ENCODE measurements at regions not wholly inside any gene's neighbourhood (a gene's known extent, or its start where the extent isn't known, plus 50 kb on each side); places are given as distances from the start of the nearest gene placed in this dataset.
"Not testable (repeated sequence)": the region's sequence is repeated elsewhere in the genome, so short reads cannot be mapped to it uniquely, and the experiment has no call there.

DNA sequence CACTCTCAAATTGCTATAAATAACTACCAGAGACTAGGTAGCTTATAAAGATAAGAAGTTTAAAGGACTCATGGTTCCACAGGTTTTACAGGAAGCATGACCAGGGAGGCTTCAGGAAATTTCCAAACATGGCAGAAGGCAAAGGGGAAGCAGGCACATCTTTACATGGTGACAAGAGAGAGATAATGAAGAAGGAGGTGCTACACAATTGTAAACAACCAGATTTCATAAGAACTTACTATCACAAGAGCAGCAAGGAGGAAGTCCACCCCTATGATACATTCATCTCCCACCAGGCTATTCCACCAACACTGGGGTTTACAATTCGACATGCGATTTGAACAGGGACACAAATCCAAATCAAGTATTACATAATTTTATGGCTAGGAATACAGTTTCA, 257.7 kb downstream of the BTG1 start:
- no peak for DNase-seq (ENCODE audit: low spot score)

DNA sequence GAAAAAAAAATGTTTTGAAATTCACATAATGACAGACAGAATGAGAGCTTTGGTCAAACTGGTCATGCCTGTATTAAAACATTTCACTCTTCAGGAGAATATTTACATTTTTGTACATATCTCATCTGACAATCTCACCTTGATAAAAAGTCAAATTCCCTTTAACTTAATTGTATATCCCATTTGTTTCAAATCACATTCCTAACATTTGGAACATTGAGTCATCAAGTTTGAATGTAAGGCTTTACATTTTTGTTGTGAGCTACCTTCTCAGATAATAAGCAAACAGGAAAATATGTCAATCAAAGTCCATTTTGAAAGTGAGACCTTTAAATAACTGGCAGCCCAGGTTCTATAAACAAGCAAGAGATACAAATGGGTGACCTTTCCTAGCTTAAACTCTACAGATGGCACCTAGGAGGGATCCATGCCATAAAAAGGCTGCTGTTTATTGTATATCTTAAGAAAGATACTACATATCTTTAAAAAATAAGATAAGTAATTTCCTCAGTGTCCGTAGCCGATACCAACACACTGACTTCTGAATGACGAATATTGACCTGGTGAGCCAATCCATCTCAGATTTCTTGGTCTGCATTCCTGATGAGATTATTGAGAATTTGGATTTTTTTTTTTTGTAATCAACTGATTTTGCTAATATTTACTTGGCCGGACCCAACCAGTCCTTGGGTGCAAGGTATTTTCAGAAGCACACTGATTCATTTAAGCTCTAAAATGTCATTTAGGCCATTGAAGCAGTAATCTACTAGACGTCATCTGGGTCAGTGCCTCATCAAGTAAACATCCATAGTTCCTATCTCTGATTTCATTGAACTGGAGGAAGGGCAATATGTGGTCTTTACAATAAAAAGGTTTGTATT, 259.6 kb downstream of the BTG1 start:
- DNase-seq (ENCODE audit: low spot score) = no peak

DNA sequence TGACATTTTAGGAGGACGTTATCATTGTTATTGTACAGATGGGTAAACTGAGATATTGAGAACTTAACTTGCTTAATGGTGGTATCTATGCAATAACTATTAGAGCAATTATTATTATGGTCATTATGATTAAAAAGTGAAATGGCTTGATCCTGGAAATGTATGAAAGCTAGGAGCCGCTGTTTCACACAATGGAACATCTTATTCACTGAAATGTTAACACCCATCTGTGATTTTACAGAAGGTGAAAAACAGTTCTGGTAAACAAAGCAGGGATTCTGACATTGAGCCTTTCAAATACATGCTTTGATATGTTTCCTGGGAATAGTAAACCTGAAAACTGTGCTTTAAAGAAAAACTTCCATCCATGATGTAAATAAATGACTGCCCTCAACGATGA, 261.4 kb downstream of the BTG1 start:
- no peak for DNase-seq (ENCODE audit: low spot score)

DNA sequence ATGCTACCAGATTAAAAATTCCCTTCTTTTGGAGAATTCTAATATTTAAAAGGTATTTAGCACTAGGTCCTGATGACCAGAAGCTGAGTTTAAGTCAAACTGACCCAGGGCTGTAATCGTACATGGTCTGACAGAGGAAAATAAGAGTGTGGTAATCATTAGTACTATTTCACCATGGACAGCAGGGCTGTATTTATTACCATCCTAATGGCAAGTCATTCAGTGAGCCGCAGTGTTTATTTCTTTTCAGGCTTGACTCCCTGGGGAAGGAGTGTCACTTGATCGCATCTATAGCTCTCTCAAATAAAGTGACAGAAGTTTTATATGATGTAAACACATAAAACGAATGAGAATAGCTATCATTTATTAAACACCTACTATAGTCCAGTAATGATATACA, 261.8 kb downstream of the BTG1 start:
- no peak for DNase-seq (ENCODE audit: low spot score)

DNA sequence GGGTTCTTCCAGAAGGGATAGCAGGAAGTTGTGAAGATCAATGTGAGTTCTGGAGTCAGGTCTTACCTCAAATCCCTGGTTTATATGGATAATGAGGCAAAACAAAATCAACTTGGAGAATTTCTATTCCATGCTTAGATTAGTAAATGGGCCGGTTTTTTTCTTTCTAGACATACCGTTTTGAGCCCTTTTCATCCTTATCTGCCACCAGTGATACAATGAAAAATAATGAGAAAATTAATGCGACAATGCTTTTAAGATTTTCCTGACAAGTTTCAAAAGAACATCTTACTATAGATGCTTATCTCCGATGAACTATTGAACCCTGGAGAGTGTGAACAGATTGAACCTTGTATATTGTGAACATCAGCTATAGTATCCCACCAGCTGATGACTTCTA, 262.7 kb downstream of the BTG1 start:
- DNase-seq (ENCODE audit: low spot score) = no peak

DNA sequence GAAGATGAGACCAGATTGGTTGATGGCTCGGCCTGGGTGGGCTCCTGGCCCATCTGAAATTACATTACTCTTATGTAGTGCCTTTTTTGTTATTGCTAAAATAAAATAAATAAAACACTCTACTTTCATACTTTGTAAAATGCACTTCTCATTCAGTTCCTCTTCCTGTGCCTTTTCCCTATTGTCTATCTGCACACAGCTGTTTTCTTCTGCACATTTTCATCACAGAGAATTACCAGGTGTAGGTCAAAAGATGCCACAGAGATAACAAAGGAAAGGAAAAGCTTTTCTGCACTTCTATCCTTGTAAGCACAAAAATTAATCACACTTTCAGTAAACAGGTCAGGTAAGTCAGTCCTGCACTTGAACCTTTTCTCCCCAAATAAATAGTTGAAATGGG, 265.1 kb downstream of the BTG1 start:
- no peak for DNase-seq (ENCODE audit: low spot score)

DNA sequence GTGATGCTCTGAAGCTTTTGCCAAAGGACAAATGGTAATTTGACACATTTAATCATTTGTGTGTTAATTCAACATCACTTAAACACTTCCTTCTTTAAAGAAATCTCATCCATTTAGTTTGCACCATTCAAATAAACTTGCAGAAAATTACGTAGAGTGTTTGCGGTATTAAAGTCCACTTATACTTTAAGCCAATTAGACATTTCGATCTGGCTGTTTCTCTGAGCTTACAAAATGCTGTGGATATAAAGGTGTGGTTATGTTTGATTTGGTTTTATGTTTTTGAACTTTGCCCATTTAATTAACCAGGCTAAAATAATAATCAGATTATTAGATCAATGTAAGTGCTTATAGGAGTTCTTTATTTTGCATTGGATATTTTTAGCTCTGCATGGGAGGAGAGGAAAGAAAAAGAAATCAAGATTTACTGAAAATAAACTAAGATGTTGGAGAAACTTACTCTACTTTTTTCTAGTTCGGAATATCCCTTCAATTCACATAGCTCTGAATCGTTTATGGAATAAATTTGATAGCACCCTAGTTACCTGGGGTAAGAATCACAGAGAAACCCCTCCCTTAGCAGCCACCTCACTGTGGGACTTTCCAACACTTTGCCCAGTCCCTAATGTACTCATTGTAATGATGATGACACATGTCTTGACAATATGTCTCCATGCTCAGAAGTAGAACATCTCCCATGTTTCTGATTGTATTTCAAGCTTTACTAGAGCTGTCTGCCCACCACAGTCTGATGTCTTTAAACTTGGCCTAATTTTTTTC, 268.0 kb downstream of the BTG1 start:
- DNase-seq (ENCODE audit: low spot score) = no peak

DNA sequence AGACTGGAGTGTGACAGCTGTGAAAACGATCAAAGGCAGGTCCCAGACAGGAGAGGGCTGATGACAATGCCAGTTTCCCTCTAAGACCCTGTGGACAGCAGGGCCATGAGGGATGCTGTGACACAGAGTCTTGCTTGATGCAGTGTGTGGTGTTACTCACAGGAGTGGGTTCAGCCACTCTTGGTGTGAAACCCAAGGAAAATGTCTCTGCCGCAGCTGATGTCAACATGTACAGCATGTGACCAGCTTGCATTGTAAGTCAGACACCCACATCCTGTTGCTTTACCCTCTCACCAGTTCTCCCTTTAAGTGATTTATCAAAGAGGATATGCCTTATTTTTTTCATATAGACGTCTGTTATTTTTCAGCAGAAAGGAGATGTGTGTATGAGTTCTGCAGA, 268.6 kb downstream of the BTG1 start:
- DNase-seq (ENCODE audit: low spot score) = peak; percentile 6

DNA sequence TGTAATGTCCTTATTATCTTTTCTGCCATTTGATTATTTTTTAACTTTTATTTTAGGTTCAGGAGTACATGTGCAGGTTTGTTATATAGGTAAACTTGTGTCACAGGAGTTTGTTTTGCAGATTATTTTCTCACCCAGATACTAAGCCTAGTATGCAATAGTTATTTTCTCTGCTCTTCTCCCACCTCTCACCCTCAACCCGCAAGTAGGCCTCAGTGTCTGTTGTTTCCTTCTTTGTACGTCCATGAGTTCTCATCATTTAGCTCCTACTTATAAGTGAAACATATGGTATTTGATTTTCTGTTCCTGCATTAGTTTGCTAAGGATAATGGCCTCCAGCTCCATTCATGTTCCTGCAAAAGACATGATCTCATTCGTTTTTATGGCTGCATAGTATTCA, 270.0 kb downstream of the BTG1 start:
- DNase-seq (ENCODE audit: low spot score) = not testable (repeated sequence)

DNA sequence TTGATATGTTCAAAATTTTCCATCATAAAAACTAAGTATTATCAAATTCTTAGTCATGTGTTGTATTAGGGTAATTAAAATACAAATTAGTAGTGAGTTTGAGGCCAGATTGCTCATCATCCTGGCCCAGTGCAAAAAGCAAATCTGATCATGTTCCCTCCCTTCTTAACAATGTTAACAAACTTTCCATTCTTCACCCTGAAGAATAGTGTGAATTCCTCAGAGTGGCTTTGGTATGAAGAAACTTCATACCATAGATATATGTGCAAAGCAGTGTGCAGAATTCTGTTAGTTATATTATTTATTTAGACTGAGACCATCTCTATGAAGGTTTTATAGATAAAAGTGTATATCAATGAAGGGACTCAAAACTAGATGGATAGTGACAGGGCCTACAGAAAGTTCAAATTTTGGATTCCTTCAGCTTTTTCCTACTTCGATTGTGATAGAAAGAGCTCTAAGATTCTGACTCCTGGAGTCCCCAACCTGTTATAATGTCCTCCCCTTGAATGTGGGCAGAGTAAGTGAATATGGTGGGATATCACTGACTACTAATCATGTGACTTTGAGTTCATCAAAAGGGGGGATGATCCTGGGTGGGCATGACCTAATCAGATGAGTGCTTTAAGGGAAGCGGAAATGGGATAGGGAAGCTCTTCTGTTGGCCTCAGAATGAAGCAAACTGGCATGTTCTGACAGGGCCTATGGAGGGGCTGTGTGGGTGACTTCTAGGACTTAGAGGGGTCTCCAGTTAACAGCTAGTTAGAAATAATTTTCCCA, 271.4 kb downstream of the BTG1 start:
- DNase-seq (ENCODE audit: low spot score) = peak; percentile 4

DNA sequence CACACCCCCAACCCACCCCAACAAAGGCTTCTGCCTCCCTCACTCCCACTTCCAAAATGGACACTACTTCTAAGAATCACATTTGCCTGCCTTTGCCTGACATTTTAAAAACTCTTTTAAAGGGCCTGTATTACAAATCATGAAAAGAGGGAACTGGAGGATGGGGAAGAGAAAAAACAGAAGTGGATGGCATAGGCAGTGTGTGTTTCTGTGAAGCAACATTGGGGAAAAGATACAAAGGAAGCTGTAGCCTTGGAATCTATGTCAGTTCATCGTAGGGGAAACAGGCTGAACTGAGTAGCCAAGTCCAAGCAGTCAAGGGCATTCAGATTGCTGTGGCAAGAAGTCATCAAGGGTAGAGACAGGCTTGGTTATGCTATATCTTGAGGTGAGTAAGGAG, 273.9 kb downstream of the BTG1 start:
- no peak for DNase-seq (ENCODE audit: low spot score)

DNA sequence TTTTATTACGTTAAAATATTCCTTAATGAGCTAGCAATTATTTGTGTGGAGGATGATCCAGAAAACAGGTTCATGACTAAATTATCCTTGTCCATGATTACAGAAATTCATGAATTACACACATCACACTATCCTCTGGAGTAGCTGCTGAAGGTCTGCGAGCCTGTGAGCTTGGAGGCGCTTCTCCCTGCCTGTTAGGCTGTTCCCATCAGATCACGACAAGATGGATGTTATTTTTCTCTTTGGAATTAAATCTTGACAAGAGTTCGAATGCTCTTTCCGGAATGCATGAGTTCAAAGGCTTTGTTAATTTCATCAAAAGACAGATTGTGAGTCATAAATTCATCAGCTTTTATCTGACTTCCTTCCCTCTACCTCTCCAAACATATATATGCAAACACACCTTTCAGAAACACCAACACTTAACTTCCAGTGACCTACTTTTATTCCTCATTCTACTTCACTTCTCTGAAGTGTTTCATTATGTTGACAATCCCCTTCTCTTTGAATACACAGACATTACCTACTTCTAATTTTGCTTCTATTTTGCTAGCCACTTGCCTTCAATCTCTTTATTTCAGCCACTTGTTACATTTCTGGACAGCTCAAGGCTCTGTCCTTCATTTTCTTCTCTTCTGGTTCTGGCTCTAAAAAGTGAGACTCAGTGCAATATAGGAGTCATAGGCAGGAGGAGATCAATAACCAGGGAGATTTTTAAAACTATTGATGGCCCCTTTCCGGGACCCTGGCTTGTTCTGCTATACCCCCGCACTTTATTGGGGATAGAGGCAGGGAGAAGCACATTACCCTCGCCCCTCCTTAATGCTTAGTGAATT, 274.6 kb downstream of the BTG1 start:
- DNase-seq (ENCODE audit: low spot score) = no peak

DNA sequence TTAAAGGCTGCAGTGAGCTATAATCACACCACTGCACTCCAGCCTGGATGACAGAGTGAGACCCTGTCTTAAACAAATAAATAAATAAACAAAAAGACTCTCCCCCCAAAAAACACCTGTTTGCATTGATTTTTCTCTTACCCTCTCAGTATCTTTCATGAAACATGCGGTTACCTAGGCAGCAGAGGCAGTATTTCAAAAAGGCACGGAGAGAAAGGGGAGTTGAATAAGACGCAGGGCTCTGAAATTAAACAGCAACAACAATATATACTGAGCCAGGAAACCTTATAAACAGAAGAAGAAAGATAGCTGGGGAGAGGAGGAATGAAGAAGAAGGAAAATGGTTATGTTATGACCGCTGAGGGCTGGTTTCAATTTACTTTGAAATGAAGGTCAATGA, 277.6 kb downstream of the BTG1 start:
- no peak for DNase-seq (ENCODE audit: low spot score)

DNA sequence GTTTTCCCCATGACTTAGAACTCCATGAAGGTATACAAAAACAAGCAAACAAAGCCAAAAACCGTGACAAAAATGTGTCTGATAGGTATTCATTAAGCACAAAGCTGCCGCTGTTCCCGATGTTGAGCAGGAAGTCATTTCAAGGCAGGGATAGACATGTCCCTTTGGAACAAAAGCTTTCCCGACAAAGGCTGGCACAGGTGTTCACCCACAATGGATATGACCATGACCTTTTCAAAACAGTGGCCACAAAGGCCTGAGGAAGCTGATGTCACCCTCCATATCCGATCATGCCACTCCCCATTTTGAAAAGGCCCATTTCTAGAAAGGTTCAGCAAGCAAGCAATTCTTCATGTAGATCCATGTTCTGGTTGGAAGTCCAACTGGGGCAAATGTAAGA, 279.1 kb downstream of the BTG1 start:
- DNase-seq (ENCODE audit: low spot score) = no peak

DNA sequence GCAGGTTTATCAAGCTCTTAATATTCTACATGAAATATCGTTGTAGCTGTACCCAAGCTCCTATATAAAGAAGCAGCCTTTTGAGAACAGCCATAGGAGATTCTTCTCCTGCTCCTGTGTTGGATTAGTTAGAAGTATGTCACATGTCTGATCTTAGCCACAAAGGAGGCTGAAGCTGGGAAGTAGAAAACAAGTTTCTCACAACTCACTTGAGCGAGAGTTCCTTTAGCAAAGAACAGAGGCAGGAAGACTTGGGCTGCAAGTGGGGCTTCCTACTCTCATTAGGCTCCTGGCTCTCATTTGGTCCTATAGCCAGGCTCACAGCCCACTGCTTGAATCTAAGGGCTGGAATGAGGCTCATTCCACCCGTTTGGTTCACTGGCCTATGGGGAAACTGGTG, 281.9 kb downstream of the BTG1 start:
- DNase-seq (ENCODE audit: low spot score) = no peak

DNA sequence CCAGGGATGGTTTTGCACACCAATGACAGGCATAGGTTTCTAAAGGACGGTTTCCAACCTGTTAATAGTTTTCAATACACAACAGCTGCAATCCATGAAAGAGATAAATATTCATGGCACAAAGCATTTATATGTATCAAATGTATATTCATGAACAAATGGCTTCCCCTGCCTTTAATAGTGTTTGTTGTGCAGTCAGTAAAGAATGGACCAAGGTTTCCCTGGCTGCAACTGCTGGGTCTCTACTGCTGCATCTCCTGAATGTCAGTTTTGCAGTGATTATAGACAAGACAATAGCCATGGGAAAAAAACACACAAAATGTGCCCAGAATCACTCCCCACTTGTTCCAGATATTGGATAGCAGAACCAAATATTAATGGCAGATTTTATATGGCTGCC, 284.1 kb downstream of the BTG1 start:
- DNase-seq (ENCODE audit: low spot score) = no peak

DNA sequence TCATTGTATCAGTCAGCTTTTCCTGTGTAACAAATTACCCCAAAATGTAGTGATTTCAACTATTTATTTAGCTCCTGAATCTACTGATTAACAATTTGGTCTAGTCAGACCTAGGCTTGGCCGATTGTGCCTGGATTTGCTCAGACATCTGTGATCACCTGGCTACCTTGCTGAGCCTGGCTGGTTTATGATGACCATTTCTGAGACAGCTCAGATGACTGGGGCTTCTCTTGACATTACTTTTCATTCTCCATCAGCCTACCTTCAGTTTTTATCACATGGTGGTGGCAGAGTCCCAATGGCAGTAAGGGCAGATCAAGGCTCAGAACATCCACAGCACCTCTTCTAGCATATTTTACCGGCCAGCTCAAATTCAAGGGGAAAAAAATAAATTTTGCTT, 286.3 kb downstream of the BTG1 start:
- no peak for DNase-seq (ENCODE audit: low spot score)

DNA sequence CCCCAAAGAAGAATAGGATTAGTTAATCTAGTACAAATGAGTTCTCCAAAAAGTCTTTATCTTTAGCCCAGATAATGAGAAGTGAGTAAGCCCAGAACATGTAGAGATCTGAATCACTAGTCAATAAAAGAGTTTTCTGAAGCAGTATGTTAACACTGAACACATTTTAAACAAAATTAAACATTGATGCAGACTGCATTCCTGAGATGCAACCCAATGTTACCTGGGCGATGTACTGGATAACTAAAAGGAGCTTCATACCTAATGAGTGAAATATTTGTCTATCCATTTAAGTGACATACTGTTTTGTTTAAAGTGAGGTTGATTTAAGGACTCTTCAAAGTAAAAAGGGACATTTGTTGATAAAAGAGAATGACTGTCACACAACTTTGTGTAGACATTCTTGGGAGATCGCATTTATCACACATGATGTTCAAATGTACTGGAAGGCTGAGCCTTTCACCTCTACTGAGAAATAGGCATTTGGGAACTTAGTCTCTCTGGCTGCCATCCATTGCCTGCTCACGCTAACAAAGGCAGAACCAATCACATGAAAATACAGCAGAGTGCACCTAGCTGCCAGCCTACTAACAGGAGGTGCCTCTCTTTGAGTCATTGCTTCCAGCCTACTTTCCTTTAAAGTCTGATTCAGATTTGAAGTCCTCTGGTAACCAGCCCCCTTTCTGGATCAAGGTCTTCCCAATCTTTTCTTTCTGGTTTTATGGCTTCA, 287.7 kb downstream of the BTG1 start:
- no peak for DNase-seq (ENCODE audit: low spot score)

DNA sequence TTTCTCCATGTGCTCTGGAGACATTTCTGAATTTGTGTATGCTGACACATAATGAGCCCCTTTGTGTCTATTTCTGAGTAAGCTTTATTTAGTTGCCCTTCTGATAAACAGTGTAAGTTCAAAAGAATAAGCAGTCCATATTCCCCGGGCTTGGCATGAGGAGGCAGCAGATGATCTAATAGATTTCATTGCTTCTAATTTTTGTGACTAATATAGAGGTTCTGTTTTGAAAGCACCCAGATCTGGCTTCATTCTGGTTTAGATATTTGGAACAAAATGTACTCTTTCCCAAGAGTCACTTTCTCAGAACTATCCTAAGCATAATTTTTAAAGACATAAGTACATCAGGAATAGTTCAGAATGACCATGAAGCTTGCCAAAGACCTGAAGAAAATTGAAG, 290.9 kb downstream of the BTG1 start:
- no peak for DNase-seq (ENCODE audit: low spot score)

DNA sequence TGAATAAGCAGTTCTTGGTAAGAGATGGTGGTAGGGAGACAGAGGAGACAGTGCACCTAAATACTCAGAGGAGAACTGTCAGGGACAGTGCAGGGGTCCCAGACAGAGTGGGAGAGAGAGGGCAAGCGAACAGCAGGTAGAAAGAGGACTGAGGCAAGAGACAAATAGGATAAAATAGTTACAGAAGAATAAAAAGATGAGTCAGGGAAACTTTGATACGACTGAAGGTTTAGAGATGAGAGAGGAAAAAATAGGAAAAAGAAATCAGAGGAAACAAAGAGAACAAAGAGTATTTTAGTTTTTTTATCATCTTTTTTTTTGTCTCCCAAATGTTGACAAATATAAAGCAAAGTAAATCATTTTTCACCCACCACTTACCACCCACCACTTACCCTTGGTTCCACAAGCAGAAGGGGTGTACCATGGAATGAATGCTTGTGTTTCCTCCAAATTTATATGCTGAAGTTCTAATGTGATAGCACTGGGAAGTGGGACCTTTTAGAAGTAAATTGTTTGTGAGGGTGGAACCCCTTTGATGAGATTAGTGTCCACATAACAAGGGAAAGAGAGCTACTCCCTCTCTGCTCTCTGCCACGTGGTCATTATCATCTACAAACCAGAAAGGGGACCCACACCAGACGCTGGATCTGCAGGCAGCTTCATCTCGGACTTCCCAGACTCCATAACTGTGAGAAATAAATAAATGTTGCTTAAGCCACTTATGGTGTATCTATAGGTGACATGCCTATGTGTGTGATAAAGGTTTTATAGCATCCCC, 292.1 kb downstream of the BTG1 start:
- DNase-seq (ENCODE audit: low spot score) = no peak
